Muscle of leg (tissue), 3 donors: ENCODE measurements at regions not wholly inside any gene's neighbourhood (a gene's known extent, or its start where the extent isn't known, plus 50 kb on each side); places are given as distances from the start of the nearest gene placed in this dataset.

ENCODE experiments used
- DNase-seq: peaks from one replicate; pipeline ENCODE4 v3.0.0; 2013
- H3K27ac ChIP-seq: one replicate; pipeline ENCODE4 v1.5.1; 2013; ENCODE audit warnings: mild to moderate bottlenecking, low read length, control low read depth
- H3K27me3 ChIP-seq: one replicate; pipeline ENCODE4 v1.6.1; 2013; ENCODE audit warnings: low read length; ENCODE audit not compliant: control insufficient read depth, insufficient read depth
- H3K36me3 ChIP-seq: one replicate; pipeline ENCODE4 v1.6.1; 2013; ENCODE audit warnings: low read length; ENCODE audit not compliant: control insufficient read depth, insufficient read depth
- H3K4me1 ChIP-seq: one replicate; pipeline ENCODE4 v1.6.1; 2013; ENCODE audit warnings: low read length; ENCODE audit not compliant: control insufficient read depth, insufficient read depth
- H3K4me3 ChIP-seq: one replicate; pipeline ENCODE4 v1.5.1; 2013; ENCODE audit warnings: low read length, control low read depth
- H3K9me3 ChIP-seq: replicated peaks from 2 replicates; pipeline ENCODE4 v1.6.1; 2013; ENCODE audit warnings: low read depth, low read length; ENCODE audit not compliant: control insufficient read depth
- WGBS: methylation state at CpG from one replicate; pipeline ENCODE4 v1.1.5; 2013; ENCODE audit warnings: missing lambda C conversion rate; ENCODE audit not compliant: insufficient coverage; 5-methylcytosine and 5-hydroxymethylcytosine counted together

GRCh38 chr9:99427260-99427659 is 205.2 kb downstream of the SEC61B start:
- Histone ChIP-seq H3K9me3 (peaks cover 4% of the 10 kb centered on the region), H3K4me3 (no peak overlapping the region), H3K27ac (no peak overlapping the region), H3K4me1 (no peaks in the 10 kb centered on the region), H3K27me3 (no peaks in the 10 kb centered on the region), H3K36me3 (no peaks in the 10 kb centered on the region)
- no peak for DNase-seq

GRCh38 chr9:99430301-99430700 is 208.2 kb downstream of the SEC61B start:
- Histone ChIP-seq H3K27me3 (no peaks in the 10 kb centered on the region), H3K4me1 (no peaks in the 10 kb centered on the region), H3K27ac (no peak overlapping the region), H3K36me3 (no peaks in the 10 kb centered on the region), H3K4me3 (no peak overlapping the region), H3K9me3 (peaks cover 4% of the 10 kb centered on the region)
- DNase-seq: no peak
- WGBS: no CpG with 5 or more reads among the region's 2 CpGs

GRCh38 chr9:99431103-99431502 is 209.0 kb downstream of the SEC61B start:
- H3K36me3 ChIP-seq: no peaks in the 10 kb centered on the region
- WGBS: no CpG with 5 or more reads among the region's 1 CpG
- H3K27ac ChIP-seq: no peak overlapping the region
- DNase-seq: peak; percentile 52
- no peak overlapping the region for H3K4me3 ChIP-seq
- H3K27me3 ChIP-seq: no peaks in the 10 kb centered on the region
- peaks cover 4% of the 10 kb centered on the region for H3K9me3 ChIP-seq
- no peaks in the 10 kb centered on the region for H3K4me1 ChIP-seq

GRCh38 chr9:99432075-99432474 is 210.0 kb downstream of the SEC61B start:
- Histone ChIP-seq H3K9me3 (peaks cover 4% of the 10 kb centered on the region), H3K27ac (no peak overlapping the region), H3K4me1 (peaks cover under 1% of the 10 kb centered on the region), H3K27me3 (no peaks in the 10 kb centered on the region), H3K4me3 (no peak overlapping the region), H3K36me3 (no peaks in the 10 kb centered on the region)
- WGBS: 86% methylated on average over 4 of the region's 4 CpGs
- DNase-seq: no peak

- H3K27me3 ChIP-seq: no peaks in the 10 kb centered on the region
- peaks cover 6% of the 10 kb centered on the region for H3K4me1 ChIP-seq
- H3K9me3 ChIP-seq: peaks cover 4% of the 10 kb centered on the region
- no peaks in the 10 kb centered on the region for H3K36me3 ChIP-seq
- no peak overlapping the region for H3K27ac ChIP-seq
- DNase-seq: no peak
- H3K4me3 ChIP-seq: no peak overlapping the region
- 50% methylated on average over 2 of the region's 4 CpGs for WGBS
These were observed 211.0 kb downstream of the SEC61B start for GRCh38 chr9:99433095-99433494.

- H3K9me3 ChIP-seq: peaks cover 4% of the 10 kb centered on the region
- no peaks in the 10 kb centered on the region for H3K36me3 ChIP-seq
- peak; percentile 16 for DNase-seq
- no peak overlapping the region for H3K4me3 ChIP-seq
- 67% methylated on average over 1 of the region's 3 CpGs for WGBS
- no peak overlapping the region for H3K27ac ChIP-seq
- H3K4me1 ChIP-seq: peaks cover 6% of the 10 kb centered on the region
- H3K27me3 ChIP-seq: no peaks in the 10 kb centered on the region
These were observed 211.5 kb downstream of the SEC61B start for GRCh38 chr9:99433555-99433954.

GRCh38 chr9:99436616-99437015 is 214.5 kb downstream of the SEC61B start:
- DNase-seq: no peak

GRCh38 chr9:99437145-99437544 is 215.1 kb downstream of the SEC61B start:
- H3K4me1 ChIP-seq: peaks cover 6% of the 10 kb centered on the region
- peaks cover 5% of the 10 kb centered on the region for H3K9me3 ChIP-seq
- no peaks in the 10 kb centered on the region for H3K27me3 ChIP-seq
- DNase-seq: peak; percentile 44
- no CpG with 5 or more reads among the region's 3 CpGs for WGBS
- H3K4me3 ChIP-seq: no peak overlapping the region
- H3K27ac ChIP-seq: no peak overlapping the region
- H3K36me3 ChIP-seq: no peaks in the 10 kb centered on the region

More at GRCh38 chr9:99436616-99437015, 214.5 kb downstream of the SEC61B start:
- H3K9me3 ChIP-seq: peaks cover 5% of the 10 kb centered on the region
- H3K27me3 ChIP-seq: no peaks in the 10 kb centered on the region
- H3K36me3 ChIP-seq: no peaks in the 10 kb centered on the region
- H3K4me1 ChIP-seq: peaks cover 6% of the 10 kb centered on the region
- H3K27ac ChIP-seq: no peak overlapping the region
- no CpG with 5 or more reads among the region's 5 CpGs for WGBS
- H3K4me3 ChIP-seq: no peak overlapping the region

GRCh38 chr9:99438596-99438995 is 216.5 kb downstream of the SEC61B start:
- WGBS: 80% methylated on average over 1 of the region's 2 CpGs

GRCh38 chr9:99441829-99442228 is 219.7 kb downstream of the SEC61B start:
- H3K9me3 ChIP-seq: peaks cover 5% of the 10 kb centered on the region
- H3K27me3 ChIP-seq: no peaks in the 10 kb centered on the region
- H3K27ac ChIP-seq: no peak overlapping the region
- peaks cover 8% of the 10 kb centered on the region for H3K4me1 ChIP-seq
- H3K4me3 ChIP-seq: no peak overlapping the region
- H3K36me3 ChIP-seq: no peaks in the 10 kb centered on the region
- DNase-seq: no peak

More at GRCh38 chr9:99438596-99438995, 216.5 kb downstream of the SEC61B start:
- no peak overlapping the region for H3K4me3 ChIP-seq
- DNase-seq: no peak
- H3K9me3 ChIP-seq: peaks cover 5% of the 10 kb centered on the region
- no peaks in the 10 kb centered on the region for H3K36me3 ChIP-seq
- peaks cover 6% of the 10 kb centered on the region for H3K4me1 ChIP-seq
- H3K27ac ChIP-seq: no peak overlapping the region
- no peaks in the 10 kb centered on the region for H3K27me3 ChIP-seq

- peaks cover 2% of the 10 kb centered on the region for H3K4me1 ChIP-seq
- DNase-seq: peak; percentile 70
- peaks cover 2% of the 10 kb centered on the region for H3K9me3 ChIP-seq
- no peak overlapping the region for H3K27ac ChIP-seq
- H3K4me3 ChIP-seq: no peak overlapping the region
- 74% methylated on average over 3 of the region's 4 CpGs for WGBS
- no peaks in the 10 kb centered on the region for H3K27me3 ChIP-seq
- no peaks in the 10 kb centered on the region for H3K36me3 ChIP-seq
These were observed 223.3 kb downstream of the SEC61B start for GRCh38 chr9:99445371-99445891.
